ENCODE measurements at regions not wholly inside any gene's neighbourhood (a gene's known extent, or its start where the extent isn't known, plus 50 kb on each side); places are given as distances from the start of the nearest gene placed in this dataset.

DNA sequence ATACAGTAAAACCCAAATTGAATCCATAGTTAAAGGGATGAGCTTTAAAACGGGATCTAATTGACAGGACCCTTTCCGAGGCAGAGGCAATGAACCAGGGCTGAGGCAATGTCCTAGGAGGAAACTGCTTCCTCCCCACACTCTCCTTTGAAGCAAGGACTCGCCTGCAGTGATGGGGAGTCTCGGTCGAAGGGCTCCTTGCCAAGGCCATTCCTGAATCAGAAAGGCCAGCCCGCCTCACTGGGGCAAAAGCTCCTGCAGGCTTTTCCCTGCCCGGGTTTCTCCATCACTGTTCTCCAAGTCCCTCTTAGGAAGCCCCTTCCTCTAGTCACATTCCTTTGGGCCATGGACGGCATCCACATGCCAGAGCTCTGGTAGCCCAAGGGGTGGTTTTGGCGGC, 132.0 kb downstream of the RBFOX3 start:
- H3K4me2 ChIP-seq = no peak overlapping the region
- TF ChIP-seq KDM5A (IDR thresholded peaks at IDR 0.05) (no peak), ESRRA (IDR thresholded peaks at IDR 0.05; ENCODE audit: borderline replicate concordance, low read length) (no peak)
- WGBS (ENCODE audit: missing lambda C conversion rate) = 79% methylated on average over 9 of the region's 9 CpGs
- ATAC-seq (no peak), FAIRE-seq (no peak), DNase-seq (ENCODE audit: low read depth in 1 of 2, low spot score in 1 of 2) (no peak)
- H3K9me3 ChIP-seq = no peaks in the 10 kb centered on the region
- no peak overlapping the region for H3K4me3 ChIP-seq
- peak overlapping the region; percentile 28 to 78; a peak in 5 of 6 replicates for H3K27ac ChIP-seq
- ChIA-PET POLR2A (no interaction called here), CTCF (interaction anchor here (1.1 to 2.0 kb wide), 4 partner anchors 9 to 87 kb away, joined by 3 to 6 read pairs (median 4); no protein-coding TSS in a partner anchor)
- H3K4me1 ChIP-seq = peaks cover 45% of the 10 kb centered on the region

GRCh38 chr17:79478051-79478461, 132.8 kb downstream of the RBFOX3 start:
- no peak for DNase-seq (ENCODE audit: low read depth in 1 of 2, low spot score in 1 of 2)
- no peak for ATAC-seq
- POLR2A ChIA-PET = no interaction called here
- Histone ChIP-seq H3K4me1 (peaks cover 41% of the 10 kb centered on the region), H3K4me2 (no peak overlapping the region), H3K4me3 (no peak overlapping the region), H3K9me3 (no peaks in the 10 kb centered on the region), H3K27ac (peak overlapping the region; percentile 28 to 78; a peak in 4 of 6 replicates)
- TF ChIP-seq HOXB5 (CRISPR knock-in tag; IDR thresholded peaks at IDR 0.05) (no peak), HOXB13 (CRISPR knock-in tag; IDR thresholded peaks at IDR 0.05; ENCODE audit: low read depth) (no peak), RCOR1 (IDR thresholded peaks at IDR 0.05; ENCODE audit: low read depth, low read length) (no peak), PBX3 (IDR thresholded peaks at IDR 0.05) (no peak), HOXA7 (CRISPR knock-in tag; IDR thresholded peaks at IDR 0.05) (no peak), CBX8 (IDR thresholded peaks at IDR 0.05) (no peak), ATOH8 (CRISPR knock-in tag; IDR thresholded peaks at IDR 0.05; ENCODE audit: low read depth) (no peak), ZFP36 (IDR thresholded peaks at IDR 0.05; ENCODE audit: borderline replicate concordance, partially characterized antibody) (no peak), FOSL2 (IDR thresholded peaks at IDR 0.05) (no peak), FOSL2 (CRISPR knock-in tag; IDR thresholded peaks at IDR 0.05) (no peak), E2F6 (IDR thresholded peaks at IDR 0.05; ENCODE audit: borderline replicate concordance, low read depth) (no peak), NFE2L2 (conservative IDR thresholded peaks at IDR 0.05; ENCODE audit: low read length) (no peak), GATA3 (IDR thresholded peaks at IDR 0.05; ENCODE audit: borderline replicate concordance) (no peak)
- TF ChIP-seq, protein P1, sequence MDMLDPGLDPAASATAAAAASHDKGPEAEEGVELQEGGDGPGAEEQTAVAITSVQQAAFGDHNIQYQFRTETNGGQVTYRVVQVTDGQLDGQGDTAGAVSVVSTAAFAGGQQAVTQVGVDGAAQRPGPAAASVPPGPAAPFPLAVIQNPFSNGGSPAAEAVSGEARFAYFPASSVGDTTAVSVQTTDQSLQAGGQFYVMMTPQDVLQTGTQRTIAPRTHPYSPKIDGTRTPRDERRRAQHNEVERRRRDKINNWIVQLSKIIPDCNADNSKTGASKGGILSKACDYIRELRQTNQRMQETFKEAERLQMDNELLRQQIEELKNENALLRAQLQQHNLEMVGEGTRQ (IDR thresholded peaks at IDR 0.05) = no peak
- WGBS (ENCODE audit: missing lambda C conversion rate) = 89% methylated on average over 22 of the region's 22 CpGs
- CTCF ChIA-PET = interaction anchor here (1.2 to 2.0 kb wide), 5 partner anchors 10 to 135 kb away, joined by 3 to 5 read pairs (median 3); no protein-coding TSS in a partner anchor
- no peak for FAIRE-seq

- Histone ChIP-seq H3K27ac (peak overlapping the region; percentile 95 to 97), H3K4me2 (no peak overlapping the region; the same call in 2 of the 3 replicates), H3K4me1 (peaks cover 54% of the 10 kb centered on the region), H3K4me3 (no peak overlapping the region), H3K9me3 (no peaks in the 10 kb centered on the region)
- 90% methylated on average over 13 of the region's 13 CpGs for WGBS (ENCODE audit: missing lambda C conversion rate)
- ATAC-seq (no peak), DNase-seq (ENCODE audit: low read depth in 1 of 2, low spot score in 1 of 2) (no peak), FAIRE-seq (no peak)
- ChIA-PET CTCF (interaction anchor here (0.6 to 1.1 kb wide), 2 partner anchors 137 to 176 kb away, joined by 3 to 6 read pairs; no protein-coding TSS in a partner anchor), POLR2A (no interaction called here)
- TF ChIP-seq JUN (IDR thresholded peaks at IDR 0.05) (no peak), KDM1A (IDR thresholded peaks at IDR 0.05; ENCODE audit: low read depth) (no peak), PBX3 (IDR thresholded peaks at IDR 0.05) (no peak), POLR2A (IDR thresholded peaks at IDR 0.05; ENCODE audit: low read length) (no peak), ZFP36 (IDR thresholded peaks at IDR 0.05; ENCODE audit: borderline replicate concordance, partially characterized antibody) (no peak), MAFK (IDR thresholded peaks at IDR 0.05; ENCODE audit: partially characterized antibody) (no peak), EHMT2 (IDR thresholded peaks at IDR 0.05; ENCODE audit: low read depth) (no peak), RAD21 (conservative IDR thresholded peaks at IDR 0.05 in 1 of 2, IDR thresholded peaks at IDR 0.05 in 1 of 2) (no peak), CEBPB (IDR thresholded peaks at IDR 0.05) (no peak), RARB (CRISPR knock-in tag; IDR thresholded peaks at IDR 0.05) (no peak), RCOR1 (IDR thresholded peaks at IDR 0.05; ENCODE audit: low read depth, low read length) (no peak), ZNF302 (CRISPR knock-in tag; IDR thresholded peaks at IDR 0.05) (no peak), REST (IDR thresholded peaks at IDR 0.05) (no peak), EHF (CRISPR knock-in tag; IDR thresholded peaks at IDR 0.05) (no peak)
Measured at GRCh38 chr17:79476074-79476652, 134.7 kb downstream of the RBFOX3 start.

Data from A549 (cell line).